Stimulated activated CD4-positive, alpha-beta T cell treated with anti-CD3 and anti-CD28 coated beads, TNF-alpha, amount 100 ng/mL, for 4 hours (primary cell): ENCODE measurements at regions not wholly inside any gene's neighbourhood (a gene's known extent, or its start where the extent isn't known, plus 50 kb on each side); places are given as distances from the start of the nearest gene placed in this dataset.
"Not testable (repeated sequence)": the region's sequence is repeated elsewhere in the genome, so short reads cannot be mapped to it uniquely, and the experiment has no call there.

ENCODE experiments used
- DNase-seq, 3 experiments: peaks; one replicate each; pipeline ENCODE4 v3.0.0-alpha.2; 2020; ENCODE audit warnings: low read depth in 3 of 3

DNA sequence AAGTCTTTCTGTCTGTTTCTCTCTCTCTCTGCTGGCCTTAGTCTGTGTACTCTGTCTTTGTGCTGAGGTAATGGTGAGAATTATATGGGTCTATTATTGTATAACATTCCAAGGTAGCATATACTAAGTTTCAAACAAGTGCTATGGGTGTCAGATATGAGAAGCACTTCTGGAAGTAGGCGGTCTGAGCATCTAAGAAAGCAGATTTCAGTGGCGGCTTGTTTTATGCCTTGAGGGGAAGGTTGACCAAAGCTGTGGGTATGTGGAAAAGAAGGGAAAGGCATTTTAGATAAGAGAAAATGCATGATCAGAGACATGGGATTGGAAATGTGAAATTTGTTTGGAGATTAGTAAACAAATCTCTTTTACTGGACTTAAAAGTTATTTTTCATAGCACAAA lies 348.5 kb downstream of the RFC3 start:
- DNase-seq: no peak

DNA sequence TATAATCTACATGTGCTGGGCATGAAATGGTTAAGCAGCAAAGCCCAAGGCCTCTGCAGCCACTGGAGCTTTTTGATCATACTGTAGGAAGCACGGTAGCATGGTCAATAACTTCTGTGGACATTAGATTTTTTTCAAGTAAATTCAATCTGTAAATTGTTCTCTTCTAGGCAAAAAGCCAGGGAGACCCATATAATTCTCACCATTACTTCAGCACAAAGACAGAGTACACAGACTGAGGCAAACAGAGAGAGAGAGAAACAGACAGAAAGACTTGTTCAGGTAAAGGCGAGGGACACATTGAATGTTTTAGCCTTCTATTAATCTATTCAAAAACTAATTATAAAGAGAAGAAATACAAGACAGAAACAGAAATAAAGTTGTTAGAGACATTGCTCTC lies 349.4 kb downstream of the RFC3 start:
- no peak for DNase-seq

DNA sequence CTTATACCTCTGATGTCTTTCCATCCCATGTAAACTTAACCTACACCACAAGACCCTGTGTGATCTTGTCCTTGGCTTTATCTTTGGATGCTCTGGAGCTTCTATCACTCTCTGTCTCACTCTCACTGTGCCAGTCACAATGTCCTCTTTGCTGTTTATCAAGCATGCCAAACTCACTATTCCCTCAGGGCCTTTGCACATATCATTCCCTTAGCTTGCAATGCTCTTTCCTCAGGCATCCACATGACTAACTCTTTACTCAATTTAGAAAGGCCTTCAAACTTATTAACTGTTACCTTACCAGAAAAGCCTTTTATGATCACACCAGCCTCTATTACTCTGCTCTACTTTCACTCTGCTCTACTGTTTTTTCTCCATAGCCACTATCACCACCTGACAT lies 354.1 kb downstream of the RFC3 start:
- no peak for DNase-seq

DNA sequence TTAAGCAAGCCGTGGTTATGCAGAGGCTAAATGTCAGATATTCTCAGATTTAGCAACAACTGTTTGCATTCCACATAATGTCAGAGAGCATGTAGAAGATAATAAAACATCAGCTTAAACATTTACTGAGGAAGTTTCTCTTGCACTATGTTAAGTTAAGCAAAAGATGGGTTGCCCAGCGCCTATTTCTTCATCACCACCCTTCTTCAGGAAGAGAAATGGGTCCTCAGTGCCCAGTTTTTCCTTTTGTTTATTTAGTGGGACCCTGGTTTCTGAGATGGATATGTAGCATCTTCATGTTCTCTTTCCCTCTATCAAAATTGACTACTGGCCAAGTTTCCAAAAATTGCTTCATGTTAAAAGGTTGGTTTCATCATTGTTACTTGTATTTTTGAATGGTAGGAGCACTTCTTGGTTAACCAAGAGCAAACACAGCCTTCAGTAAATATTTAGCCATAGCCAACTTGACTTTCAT lies 356.8 kb downstream of the RFC3 start:
- no peak for DNase-seq

DNA sequence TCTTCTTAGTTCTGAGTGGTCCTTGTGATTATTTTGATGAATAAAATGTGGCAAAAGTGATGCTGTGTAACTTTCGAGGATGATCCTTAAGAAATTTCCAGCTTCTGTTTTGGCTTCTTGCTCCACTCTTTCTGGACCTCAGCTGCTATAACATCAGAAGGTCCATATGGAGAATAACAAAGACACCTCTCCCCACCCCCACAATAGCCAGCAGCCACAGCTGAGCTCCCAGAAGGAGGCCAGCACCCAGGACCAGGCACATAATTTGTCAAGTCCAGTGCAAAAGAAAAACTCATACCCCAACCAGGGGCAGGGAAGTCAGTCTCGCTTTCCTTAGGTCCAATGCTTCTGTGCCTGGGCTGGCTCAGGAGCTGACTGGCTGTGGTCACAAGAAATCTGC lies 357.6 kb downstream of the RFC3 start:
- no peak for DNase-seq

DNA sequence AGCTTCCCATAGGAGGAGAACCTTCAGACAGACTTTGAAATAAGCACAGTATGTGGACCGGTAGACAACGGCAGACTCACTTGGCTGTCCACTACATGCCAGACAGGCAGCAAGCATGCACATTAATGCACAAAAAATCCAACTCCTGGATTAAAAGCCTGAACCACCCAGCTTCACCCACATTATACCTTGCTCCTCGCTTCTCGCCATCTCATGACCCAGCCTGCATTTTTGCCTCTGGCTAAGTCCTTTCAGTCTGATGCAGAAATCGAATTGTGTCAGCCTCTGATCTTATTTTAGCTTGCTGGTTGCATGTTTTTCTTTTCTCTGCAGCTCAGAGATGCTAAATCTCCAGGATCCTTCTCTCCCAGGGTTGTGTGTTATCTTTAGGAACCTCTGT lies 358.7 kb downstream of the RFC3 start:
- no peak for DNase-seq

DNA sequence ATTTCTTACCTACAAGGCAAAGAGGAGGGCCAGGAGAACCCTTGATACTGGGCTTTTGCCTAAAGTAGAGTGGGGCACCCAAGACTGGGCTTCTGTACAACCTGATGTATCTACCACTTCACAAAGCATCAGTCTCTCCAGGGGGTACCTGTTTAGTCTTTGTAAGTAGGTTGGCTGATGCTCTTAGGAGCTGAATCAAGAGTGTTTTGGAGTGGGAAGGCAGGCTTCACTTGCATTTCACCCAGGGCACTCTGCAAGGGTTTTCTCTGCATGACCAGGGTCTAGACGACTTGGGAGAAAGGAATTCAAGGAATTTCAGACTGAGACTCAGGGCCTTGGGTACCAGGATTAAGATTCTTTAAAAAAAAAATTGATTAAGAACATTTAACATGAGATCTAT lies 361.5 kb downstream of the RFC3 start:
- no peak for DNase-seq

DNA sequence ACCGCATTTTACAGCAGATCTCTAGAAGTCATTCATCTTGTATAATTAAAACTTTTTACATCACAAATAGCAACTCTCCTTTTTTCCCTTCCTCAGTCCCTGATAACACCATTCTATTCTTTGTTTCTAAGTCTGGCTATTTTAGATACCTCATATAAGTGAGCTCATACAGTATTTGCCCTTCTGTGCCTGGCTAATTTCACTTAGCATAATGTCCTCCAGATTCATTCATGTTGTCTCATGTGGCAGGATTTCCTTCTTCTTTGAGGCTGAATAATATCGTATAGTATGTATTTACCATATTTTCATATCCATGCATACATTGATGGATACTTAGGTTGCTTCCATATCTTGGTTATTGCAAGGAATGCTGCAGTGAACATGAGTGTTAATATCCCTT lies 362.0 kb downstream of the RFC3 start:
- DNase-seq: no peak

DNA sequence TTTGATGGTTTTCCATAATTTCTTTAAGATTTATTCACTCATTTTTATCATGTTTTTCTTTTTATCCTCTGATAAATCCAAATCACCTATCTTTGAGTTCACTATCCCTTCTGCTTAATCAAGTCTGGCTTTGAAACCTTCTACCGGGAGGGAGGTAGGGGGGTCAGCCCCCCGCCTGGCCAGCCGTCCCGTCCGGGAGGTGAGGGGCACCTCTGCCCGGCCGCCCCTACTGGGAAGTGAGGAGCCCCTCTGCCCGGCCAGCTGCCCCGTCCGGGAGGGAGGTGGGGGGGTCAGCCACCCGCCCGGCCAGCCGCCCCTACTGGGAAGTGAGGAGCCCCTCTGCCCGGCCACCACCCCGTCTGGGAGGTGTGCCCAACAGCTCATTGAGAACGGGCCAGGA lies 363.3 kb downstream of the RFC3 start:
- not testable (repeated sequence) for DNase-seq

DNA sequence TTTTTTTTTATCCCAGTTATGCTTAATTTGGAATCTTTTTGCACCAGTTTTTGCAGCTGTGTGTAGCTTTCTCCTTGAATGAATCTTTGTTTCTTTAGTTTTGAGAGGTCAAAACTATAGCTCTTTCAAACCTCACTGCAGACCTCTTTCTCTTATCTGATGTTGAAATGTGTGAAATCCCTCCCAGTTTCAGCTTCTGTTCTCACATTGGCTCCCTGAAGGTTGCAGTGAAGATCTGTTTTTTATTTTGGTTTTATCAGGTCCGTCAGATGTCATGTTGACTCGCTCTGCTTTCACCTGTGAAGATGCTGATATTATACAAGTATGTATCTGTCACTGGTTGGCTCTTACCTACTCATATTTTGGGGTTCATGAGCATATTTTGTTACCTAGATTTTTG lies 372.0 kb downstream of the RFC3 start:
- no peak for DNase-seq

DNA sequence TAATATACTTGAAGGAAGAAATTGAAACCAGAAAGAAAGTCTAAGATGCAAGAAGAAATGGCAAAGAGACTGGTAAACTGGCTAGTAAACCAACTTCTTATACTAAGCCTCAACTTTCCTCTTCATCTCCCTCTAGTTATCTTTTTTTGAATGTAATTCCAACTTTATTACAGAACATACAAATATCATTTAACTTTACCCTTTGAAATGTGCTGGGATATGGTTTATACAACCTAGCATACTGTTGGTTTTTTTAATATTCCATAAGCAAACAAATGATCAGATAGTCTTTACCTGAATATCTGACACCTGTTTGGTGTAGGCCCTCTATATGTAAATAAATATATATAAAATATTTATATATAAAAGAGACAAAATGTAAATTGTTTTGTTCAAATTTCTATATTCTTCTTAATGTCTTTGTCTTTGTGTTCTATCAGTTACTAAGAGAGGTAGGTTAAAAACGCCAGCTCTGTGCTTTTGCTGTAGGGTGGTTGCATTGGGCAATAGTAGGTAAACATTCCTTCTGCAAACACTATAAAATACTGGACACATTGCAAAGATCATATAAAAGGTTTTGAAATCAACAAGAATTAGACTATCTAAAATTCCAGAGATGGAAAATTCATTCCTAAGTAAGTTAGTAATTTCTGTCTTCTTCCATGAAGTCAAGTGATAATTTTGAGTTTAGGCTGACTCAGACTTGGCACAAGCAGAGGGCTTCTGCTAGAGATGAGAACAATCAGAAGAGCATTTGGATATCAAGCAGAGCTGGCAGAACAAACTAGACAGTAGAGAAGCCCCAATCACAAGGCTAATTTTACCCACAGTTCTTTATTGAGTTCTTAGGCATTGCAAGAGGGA lies 383.3 kb downstream of the RFC3 start:
- no peak for DNase-seq

DNA sequence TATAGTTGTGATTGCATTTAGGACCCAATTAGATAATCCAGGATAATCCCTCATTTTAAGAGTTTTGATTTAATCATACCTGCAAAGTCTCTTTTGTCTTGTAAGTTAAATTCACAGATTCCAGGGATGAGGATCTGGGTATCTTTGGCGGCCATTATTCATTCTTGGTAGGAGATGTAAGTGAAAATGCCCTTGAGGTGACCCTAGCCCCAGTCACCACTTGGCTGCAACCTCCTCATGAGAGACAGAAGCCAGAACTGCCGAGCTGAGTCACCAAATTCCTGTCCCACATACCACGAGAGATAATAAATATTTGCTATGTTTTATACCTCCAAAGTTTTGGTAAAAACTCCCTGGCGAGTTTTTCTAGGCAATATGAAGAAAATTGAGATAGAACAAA lies 389.4 kb downstream of the RFC3 start:
- no peak for DNase-seq

DNA sequence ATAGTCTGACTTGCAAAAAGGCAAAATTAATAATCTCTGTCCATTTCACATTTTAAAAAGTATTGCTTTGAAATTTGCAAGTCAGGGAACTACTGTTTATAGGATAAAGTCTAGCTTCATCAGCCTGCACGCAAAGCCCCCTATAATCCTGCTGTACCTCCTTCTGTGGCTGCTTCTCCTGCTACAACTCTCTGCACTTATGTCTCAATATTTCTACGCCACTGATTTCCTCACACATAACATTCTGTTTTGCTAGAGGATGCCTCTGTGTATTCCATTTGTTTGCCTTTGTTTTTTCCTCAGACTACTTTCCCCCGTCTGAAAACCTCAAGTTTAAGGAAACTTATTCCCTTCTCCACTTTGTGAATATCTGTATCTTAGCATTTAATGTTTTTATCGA lies 389.9 kb downstream of the RFC3 start:
- no peak for DNase-seq

DNA sequence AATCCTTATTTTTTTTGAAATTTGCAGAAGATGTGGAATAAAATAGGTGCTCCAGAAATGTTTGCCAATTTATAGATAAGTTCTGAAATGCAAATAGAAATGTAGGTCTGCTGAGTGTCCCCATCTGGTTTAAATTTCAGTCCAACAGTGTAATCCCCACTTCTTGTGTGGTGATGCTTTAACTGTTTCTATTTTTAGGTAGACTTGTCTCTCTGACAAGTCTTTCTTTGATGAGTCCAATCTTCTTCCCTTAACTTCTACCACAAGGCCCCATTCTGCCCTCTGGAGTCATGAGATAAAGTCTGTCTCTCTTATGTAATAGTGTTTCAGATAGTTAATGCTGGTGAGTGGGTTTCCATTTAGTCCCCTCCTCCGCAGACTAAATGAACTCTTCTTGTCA lies 390.4 kb downstream of the RFC3 start:
- no peak for DNase-seq

DNA sequence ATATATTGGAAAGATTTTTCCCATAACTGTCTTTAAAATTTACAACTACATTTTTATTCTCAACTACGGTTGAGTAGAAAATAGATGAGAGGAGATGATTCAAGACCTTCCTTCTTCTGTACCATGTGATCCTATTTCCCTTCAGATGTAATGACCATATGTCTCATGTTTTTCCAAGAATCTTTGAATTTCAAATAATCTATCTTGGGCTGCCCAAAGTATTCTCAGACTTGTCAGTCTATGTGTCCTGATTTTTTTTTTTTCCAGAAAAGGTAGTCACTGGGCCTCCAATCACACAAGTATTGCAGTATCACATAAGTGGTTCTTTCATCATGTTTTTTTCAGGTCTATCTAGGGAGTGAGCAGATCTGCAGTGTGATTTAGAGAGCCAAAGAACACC lies 392.4 kb downstream of the RFC3 start:
- DNase-seq: no peak

DNA sequence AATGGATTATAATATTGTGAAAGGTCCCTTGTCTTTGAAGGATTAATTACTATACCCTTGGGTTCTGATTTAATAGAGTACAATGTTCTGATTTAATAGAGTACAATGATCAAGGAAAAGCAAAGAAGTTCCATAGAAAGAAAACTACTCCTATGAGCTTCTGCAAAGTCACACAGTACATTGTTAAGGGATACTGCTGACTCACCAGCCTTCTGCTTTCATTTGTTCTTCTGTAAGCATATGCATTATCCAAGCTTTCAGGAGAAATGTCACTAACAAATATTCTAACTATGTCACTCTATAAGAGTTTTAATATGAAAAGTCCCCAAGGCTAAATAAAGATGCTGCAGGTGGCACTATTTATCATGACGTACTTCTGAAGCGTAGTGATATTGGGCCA lies 396.7 kb downstream of the RFC3 start:
- DNase-seq: no peak

DNA sequence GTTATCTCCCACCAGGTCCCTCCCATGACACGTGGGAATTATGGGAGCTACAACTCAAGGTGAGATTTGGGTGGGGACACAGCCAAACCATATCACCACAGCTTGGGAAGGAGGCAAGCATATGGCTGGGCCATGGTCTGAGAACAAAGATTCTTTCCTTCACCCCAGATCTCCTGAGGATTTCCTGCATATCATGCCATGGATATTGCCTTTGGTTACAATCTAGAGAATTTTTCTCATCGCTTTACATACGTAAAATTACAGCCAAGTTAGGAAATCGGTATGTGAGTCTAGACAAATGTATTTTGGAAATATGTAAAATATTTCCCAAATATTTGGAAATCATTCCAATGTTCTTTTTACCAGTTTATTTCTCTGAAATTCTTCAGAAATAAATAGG lies 398.3 kb downstream of the RFC3 start:
- DNase-seq: no peak

DNA sequence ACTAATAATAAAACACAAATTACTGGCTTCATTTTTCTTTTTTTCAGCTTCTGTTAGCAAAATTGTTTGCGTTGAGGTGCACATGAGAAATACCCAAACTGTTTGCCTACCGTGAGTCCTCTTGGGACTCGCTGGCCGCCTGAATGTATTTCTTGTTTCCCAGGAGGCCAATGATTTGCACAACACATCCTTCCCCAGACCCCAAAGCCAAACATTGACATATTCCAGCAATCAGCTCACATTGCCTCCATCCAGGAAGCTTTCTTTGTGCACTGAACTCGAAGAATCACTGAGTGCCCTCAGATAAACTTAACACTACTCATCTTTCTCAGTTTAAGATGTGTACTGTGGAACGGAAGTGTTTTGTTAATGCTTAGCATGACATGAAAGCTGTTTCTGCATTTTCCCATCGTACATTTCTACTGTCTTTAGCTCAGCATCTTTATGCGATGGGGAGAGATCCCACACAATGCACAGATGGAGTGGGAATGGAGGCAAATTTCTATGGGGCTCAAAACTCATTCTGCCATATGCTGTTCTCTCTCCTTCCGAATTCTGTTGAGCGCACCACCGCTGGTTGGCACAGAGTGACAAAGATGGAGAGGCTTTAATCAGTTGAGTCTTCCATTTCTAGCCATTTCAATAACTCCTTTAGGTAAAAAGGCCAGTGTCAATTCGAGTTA lies 399.5 kb downstream of the RFC3 start:
- no peak for DNase-seq

DNA sequence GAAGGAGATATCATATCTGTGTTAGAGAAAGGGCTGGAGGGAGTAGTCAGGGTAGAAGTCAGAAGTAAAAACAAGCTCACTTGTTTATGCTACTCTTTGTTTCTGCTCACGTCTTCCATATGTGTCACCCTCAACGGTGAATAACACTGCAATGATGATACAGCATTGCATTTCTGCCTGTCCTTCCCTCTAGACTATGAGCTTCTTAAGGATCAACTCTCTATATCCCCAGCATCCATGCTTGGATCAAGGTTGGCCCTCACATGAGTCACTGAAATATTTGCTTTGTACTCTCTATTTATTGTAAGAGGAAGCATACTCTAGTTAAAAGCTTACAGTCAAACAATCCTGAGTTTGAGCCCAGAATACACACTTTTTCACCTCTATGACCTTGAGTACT lies 406.0 kb downstream of the RFC3 start:
- no peak for DNase-seq

DNA sequence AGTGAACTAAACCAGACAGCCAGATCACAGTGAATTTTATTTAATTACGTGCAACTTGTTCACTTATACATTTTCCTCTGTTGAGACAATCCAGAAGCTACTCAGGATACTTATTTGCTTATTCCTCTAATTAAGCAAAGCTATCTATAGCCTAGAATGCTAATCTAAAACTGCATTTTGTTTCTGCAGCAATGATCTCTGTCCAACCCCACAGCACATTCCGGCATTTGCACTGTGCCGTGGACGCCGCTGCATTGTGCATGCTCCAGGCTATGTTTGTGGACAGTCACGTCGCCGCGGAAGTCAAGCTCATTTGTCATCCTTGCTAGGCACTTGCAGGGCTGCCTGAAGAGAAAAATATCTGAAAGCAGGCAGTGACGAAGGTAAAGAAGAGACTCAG lies 406.9 kb downstream of the RFC3 start:
- DNase-seq: no peak

DNA sequence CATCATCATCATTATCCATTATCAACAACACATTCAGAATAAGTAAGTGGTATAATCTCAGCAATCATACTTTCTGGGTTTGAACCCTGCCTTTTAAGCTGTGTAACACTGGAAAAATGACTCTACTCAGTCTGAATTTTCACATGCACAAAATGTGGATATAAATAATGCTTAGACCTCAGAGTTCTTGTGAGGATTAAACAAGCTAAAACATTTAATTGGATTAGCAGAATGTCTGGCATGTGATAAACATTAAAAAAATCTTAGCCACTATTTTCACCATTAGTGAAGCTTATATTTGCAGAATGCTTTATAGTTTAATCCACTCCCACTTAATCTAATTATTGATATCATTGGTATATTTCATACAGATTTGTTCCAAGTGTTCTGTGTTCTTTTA lies 412.3 kb downstream of the RFC3 start:
- DNase-seq: no peak

DNA sequence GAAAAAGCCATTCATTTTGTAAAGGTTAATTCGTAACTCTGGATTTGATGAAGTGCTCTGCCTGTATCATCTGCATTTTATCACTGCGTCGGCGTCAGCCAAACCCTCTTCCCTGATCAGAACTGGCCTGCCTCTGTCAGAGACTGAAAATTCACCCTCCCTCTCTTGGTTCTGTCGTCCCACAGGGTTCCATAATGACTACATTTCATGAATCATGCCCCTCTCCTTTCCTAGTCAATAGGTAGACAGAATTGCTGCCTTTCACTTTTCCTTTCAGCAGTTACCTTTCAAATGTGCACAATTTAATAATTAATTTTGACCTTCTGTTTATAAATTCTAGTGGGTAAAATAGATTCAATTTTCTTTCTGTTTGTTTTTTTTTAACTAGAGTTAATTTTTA lies 423.4 kb downstream of the RFC3 start:
- no peak for DNase-seq

DNA sequence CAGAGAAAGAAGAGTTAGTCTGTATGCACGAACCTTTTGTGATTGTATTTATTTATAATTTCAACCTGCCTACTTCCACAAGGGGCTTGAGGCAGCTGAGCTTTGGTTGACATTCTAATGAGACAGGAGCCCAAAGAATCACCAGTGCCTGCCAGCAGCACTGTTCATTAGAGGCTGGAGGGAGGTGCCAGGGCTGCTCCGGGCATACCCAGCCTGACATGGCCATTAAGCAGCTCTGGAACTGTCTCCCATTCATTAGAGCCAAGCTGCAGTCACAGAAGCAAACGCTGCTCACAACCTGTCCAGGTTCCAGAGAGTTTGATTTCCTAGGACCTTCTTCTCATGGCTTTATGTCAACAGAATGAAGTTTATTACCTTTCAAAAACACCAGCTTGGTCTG lies 425.5 kb downstream of the RFC3 start:
- DNase-seq: no peak
